Muscle layer of colon (tissue), 2 donors: ENCODE measurements at regions not wholly inside any gene's neighbourhood (a gene's known extent, or its start where the extent isn't known, plus 50 kb on each side); places are given as distances from the start of the nearest gene placed in this dataset.

ENCODE experiments used
- H3K27ac ChIP-seq: one replicate; pipeline ENCODE4 v1.7.0; 2013; ENCODE audit warnings: low read depth, mild to moderate bottlenecking, low read length, moderate library complexity
- H3K27me3 ChIP-seq, 2 donors: one replicate each; pipeline ENCODE4 v1.7.0; 2013; ENCODE audit warnings: low read length in 2 of 2, mild to moderate bottlenecking in 2 of 2; ENCODE audit not compliant: insufficient read depth in 2 of 2, control insufficient read depth in 1 of 2
- H3K36me3 ChIP-seq: one replicate; pipeline ENCODE4 v1.7.0; 2013; ENCODE audit warnings: mild to moderate bottlenecking, low read length; ENCODE audit not compliant: insufficient read depth
- H3K4me1 ChIP-seq: one replicate; pipeline ENCODE4 v1.7.0; 2013; ENCODE audit warnings: mild to moderate bottlenecking, low read length; ENCODE audit not compliant: insufficient read depth
- H3K4me3 ChIP-seq, 2 donors: one replicate each; pipeline ENCODE4 v1.7.0; 2013; ENCODE audit warnings: low read length in 2 of 2, low read depth in 1 of 2, mild to moderate bottlenecking in 1 of 2, moderate library complexity in 1 of 2
- H3K9ac ChIP-seq: one replicate; pipeline ENCODE4 v1.7.0; 2013; ENCODE audit warnings: low read length
- H3K9me3 ChIP-seq: one replicate; pipeline ENCODE4 v1.7.0; 2013; ENCODE audit warnings: mild to moderate bottlenecking, low read length
- donor health status: abdominal sarcoma.
- donor health status: Adenocarcinoma of cecum.

GRCh38 chr6:3944246-3944645 is 95.1 kb downstream of the FAM50B start:
- no peaks in the 10 kb centered on the region for H3K36me3 ChIP-seq
- H3K9ac ChIP-seq: no peak overlapping the region
- H3K4me3 ChIP-seq: no peak overlapping the region
- no peaks in the 10 kb centered on the region for H3K4me1 ChIP-seq
- H3K9me3 ChIP-seq: no peaks in the 10 kb centered on the region
- H3K27me3 ChIP-seq: no peaks in the 10 kb centered on the region
- H3K27ac ChIP-seq: no peak overlapping the region

- H3K27ac ChIP-seq: no peak overlapping the region
- H3K4me3 ChIP-seq: no peak overlapping the region
- no peaks in the 10 kb centered on the region for H3K27me3 ChIP-seq
- no peaks in the 10 kb centered on the region for H3K4me1 ChIP-seq
- no peak overlapping the region for H3K9ac ChIP-seq
- no peaks in the 10 kb centered on the region for H3K36me3 ChIP-seq
- H3K9me3 ChIP-seq: no peaks in the 10 kb centered on the region
These were observed 97.6 kb downstream of the FAM50B start for GRCh38 chr6:3946778-3947177.

GRCh38 chr6:3948866-3949265 is 99.7 kb downstream of the FAM50B start:
- Histone ChIP-seq H3K9me3 (no peaks in the 10 kb centered on the region), H3K9ac (no peak overlapping the region), H3K27me3 (no peaks in the 10 kb centered on the region), H3K27ac (no peak overlapping the region), H3K36me3 (no peaks in the 10 kb centered on the region), H3K4me1 (no peaks in the 10 kb centered on the region), H3K4me3 (no peak overlapping the region)

- no peak overlapping the region for H3K9ac ChIP-seq
- no peak overlapping the region for H3K4me3 ChIP-seq
- no peaks in the 10 kb centered on the region for H3K9me3 ChIP-seq
- no peaks in the 10 kb centered on the region for H3K36me3 ChIP-seq
- H3K27me3 ChIP-seq: no peaks in the 10 kb centered on the region
- no peak overlapping the region for H3K27ac ChIP-seq
- no peaks in the 10 kb centered on the region for H3K4me1 ChIP-seq
These were observed 100.3 kb downstream of the FAM50B start for GRCh38 chr6:3949521-3949920.

GRCh38 chr6:3956054-3956453 is 106.9 kb downstream of the FAM50B start:
- H3K27me3 ChIP-seq: no peaks in the 10 kb centered on the region
- H3K36me3 ChIP-seq: no peaks in the 10 kb centered on the region
- no peak overlapping the region for H3K27ac ChIP-seq
- H3K4me3 ChIP-seq: no peak overlapping the region
- no peak overlapping the region for H3K9ac ChIP-seq
- H3K4me1 ChIP-seq: no peaks in the 10 kb centered on the region
- H3K9me3 ChIP-seq: no peaks in the 10 kb centered on the region

- no peaks in the 10 kb centered on the region for H3K4me1 ChIP-seq
- H3K27me3 ChIP-seq: no peaks in the 10 kb centered on the region
- no peaks in the 10 kb centered on the region for H3K36me3 ChIP-seq
- no peaks in the 10 kb centered on the region for H3K9me3 ChIP-seq
- no peak overlapping the region for H3K27ac ChIP-seq
- H3K4me3 ChIP-seq: no peak overlapping the region
- H3K9ac ChIP-seq: no peak overlapping the region
These were observed 108.1 kb downstream of the FAM50B start for GRCh38 chr6:3957321-3957720.

GRCh38 chr6:3958255-3958654 is 109.1 kb downstream of the FAM50B start:
- Histone ChIP-seq H3K36me3 (no peaks in the 10 kb centered on the region), H3K4me1 (no peaks in the 10 kb centered on the region)

GRCh38 chr6:3959385-3959784 is 110.2 kb downstream of the FAM50B start:
- H3K36me3 ChIP-seq: no peaks in the 10 kb centered on the region
- no peaks in the 10 kb centered on the region for H3K27me3 ChIP-seq
- no peak overlapping the region for H3K27ac ChIP-seq
- H3K9me3 ChIP-seq: no peaks in the 10 kb centered on the region
- H3K4me3 ChIP-seq: no peak overlapping the region
- no peak overlapping the region for H3K9ac ChIP-seq
- H3K4me1 ChIP-seq: no peaks in the 10 kb centered on the region

More at GRCh38 chr6:3958255-3958654, 109.1 kb downstream of the FAM50B start:
- no peak overlapping the region for H3K27ac ChIP-seq
- H3K27me3 ChIP-seq: no peaks in the 10 kb centered on the region
- H3K9ac ChIP-seq: no peak overlapping the region
- H3K4me3 ChIP-seq: no peak overlapping the region
- H3K9me3 ChIP-seq: no peaks in the 10 kb centered on the region

- no peak overlapping the region for H3K9ac ChIP-seq
- H3K9me3 ChIP-seq: no peaks in the 10 kb centered on the region
- H3K27me3 ChIP-seq: no peaks in the 10 kb centered on the region
- no peaks in the 10 kb centered on the region for H3K4me1 ChIP-seq
- H3K27ac ChIP-seq: no peak overlapping the region
- no peak overlapping the region for H3K4me3 ChIP-seq
- no peaks in the 10 kb centered on the region for H3K36me3 ChIP-seq
These were observed 111.7 kb downstream of the FAM50B start for GRCh38 chr6:3960754-3961361.

- Histone ChIP-seq H3K36me3 (no peaks in the 10 kb centered on the region), H3K27ac (no peak overlapping the region), H3K4me3 (no peak overlapping the region), H3K9ac (no peak overlapping the region), H3K4me1 (no peaks in the 10 kb centered on the region), H3K9me3 (no peaks in the 10 kb centered on the region), H3K27me3 (no peaks in the 10 kb centered on the region)
These were observed 112.5 kb downstream of the FAM50B start for GRCh38 chr6:3961581-3962215.

GRCh38 chr6:3962291-3963280 is 113.4 kb downstream of the FAM50B start:
- H3K36me3 ChIP-seq: no peaks in the 10 kb centered on the region
- H3K9me3 ChIP-seq: no peaks in the 10 kb centered on the region
- H3K4me3 ChIP-seq: no peak overlapping the region
- H3K27ac ChIP-seq: no peak overlapping the region
- no peaks in the 10 kb centered on the region for H3K4me1 ChIP-seq
- no peaks in the 10 kb centered on the region for H3K27me3 ChIP-seq
- no peak overlapping the region for H3K9ac ChIP-seq
